Epithelial cell of prostate (primary cell): ENCODE measurements at regions not wholly inside any gene's neighbourhood (a gene's known extent, or its start where the extent isn't known, plus 50 kb on each side); places are given as distances from the start of the nearest gene placed in this dataset.
A peak's percentile ranks its signal among the peaks of the same experiment; 100 is the strongest.
"Not testable (repeated sequence)": the region's sequence is repeated elsewhere in the genome, so short reads cannot be mapped to it uniquely, and the experiment has no call there.

Experiments used
- DNase-seq: peaks from one replicate; pipeline ENCODE4 v3.0.0-alpha.2; 2011; ENCODE audit warnings: low read depth, low spot score
- H3K27ac ChIP-seq: fragments of 450-650 bp; 2 replicates; pipeline ENCODE4 v1.5.1; 2017; ENCODE audit warnings: mild to moderate bottlenecking

GRCh38 chr17:54172985-54173316 is 350.2 kb downstream of the KIF2B start:
- H3K27ac ChIP-seq = no peak overlapping the region
- no peak for DNase-seq

GRCh38 chr17:54177606-54178308 is 355.0 kb downstream of the KIF2B start:
- DNase-seq = peak; percentile 27
- no peak overlapping the region for H3K27ac ChIP-seq

GRCh38 chr17:54180950-54181349 is 358.2 kb downstream of the KIF2B start:
- no peak for DNase-seq

GRCh38 chr17:54191261-54191660 is 368.5 kb downstream of the KIF2B start:
- H3K27ac ChIP-seq = no peak overlapping the region
- DNase-seq = no peak

More at GRCh38 chr17:54180950-54181349, 358.2 kb downstream of the KIF2B start:
- no peak overlapping the region for H3K27ac ChIP-seq

- DNase-seq = no peak
- no peak overlapping the region for H3K27ac ChIP-seq
Measured at GRCh38 chr17:54194268-54194667, 371.5 kb downstream of the KIF2B start.

GRCh38 chr17:54196751-54197150 is 374.0 kb downstream of the KIF2B start:
- no peak for DNase-seq
- no peak overlapping the region for H3K27ac ChIP-seq

- H3K27ac ChIP-seq, DNase-seq: not testable (repeated sequence)
Measured at GRCh38 chr17:54201380-54201779, 378.7 kb downstream of the KIF2B start.

- no peak overlapping the region for H3K27ac ChIP-seq
- no peak for DNase-seq
Measured at GRCh38 chr17:54220829-54221228, 398.1 kb downstream of the KIF2B start.

- no peak overlapping the region for H3K27ac ChIP-seq
- no peak for DNase-seq
Measured at GRCh38 chr17:54221499-54221898, 398.8 kb downstream of the KIF2B start.

GRCh38 chr17:54235571-54235970 is 412.8 kb downstream of the KIF2B start:
- no peak for DNase-seq
- H3K27ac ChIP-seq = no peak overlapping the region

- DNase-seq = no peak
- no peak overlapping the region for H3K27ac ChIP-seq
Measured at GRCh38 chr17:54237911-54238515, 415.3 kb downstream of the KIF2B start.

GRCh38 chr17:54239291-54239690 is 416.6 kb downstream of the KIF2B start:
- no peak for DNase-seq
- H3K27ac ChIP-seq = no peak overlapping the region

GRCh38 chr17:54255696-54256095 is 433.0 kb downstream of the KIF2B start:
- H3K27ac ChIP-seq = no peak overlapping the region
- DNase-seq = no peak

- DNase-seq = no peak
- H3K27ac ChIP-seq = no peak overlapping the region
Measured at GRCh38 chr17:54256401-54256929, 433.7 kb downstream of the KIF2B start.

- DNase-seq = no peak
- no peak overlapping the region for H3K27ac ChIP-seq
Measured at GRCh38 chr17:54257440-54257839, 434.7 kb downstream of the KIF2B start.

GRCh38 chr17:54259476-54259875 is 436.7 kb downstream of the KIF2B start:
- no peak overlapping the region for H3K27ac ChIP-seq
- DNase-seq = no peak

GRCh38 chr17:54261465-54261864 is 438.7 kb downstream of the KIF2B start:
- no peak overlapping the region for H3K27ac ChIP-seq
- DNase-seq = no peak

- DNase-seq = peak; percentile 56
Measured at GRCh38 chr17:54269881-54270280, 447.2 kb downstream of the KIF2B start.

GRCh38 chr17:54270499-54270898 is 447.8 kb downstream of the KIF2B start:
- H3K27ac ChIP-seq = peak overlapping the region; percentile 95
- peak; percentile 61 for DNase-seq

More at GRCh38 chr17:54269881-54270280, 447.2 kb downstream of the KIF2B start:
- H3K27ac ChIP-seq = peak overlapping the region; percentile 95

- no peak for DNase-seq
- H3K27ac ChIP-seq = no peak overlapping the region
Measured at GRCh38 chr17:54277868-54278267, 455.1 kb downstream of the KIF2B start.

- no peak for DNase-seq
- no peak overlapping the region for H3K27ac ChIP-seq
Measured at GRCh38 chr17:54280741-54281140, 458.0 kb downstream of the KIF2B start.

- H3K27ac ChIP-seq = peak overlapping the region; percentile 25
- no peak for DNase-seq
Measured at GRCh38 chr17:54282886-54283285, 460.2 kb downstream of the KIF2B start.
